Prostate gland (tissue), 2 donors: ENCODE measurements at regions not wholly inside any gene's neighbourhood (a gene's known extent, or its start where the extent isn't known, plus 50 kb on each side); places are given as distances from the start of the nearest gene placed in this dataset.

Experiments used
- CTCF ChIP-seq, 4 experiments: fragments of 200-600 bp in 2 of 4; fragments of 450-650 bp in 2 of 4; sonication (generic) in 2 of 4; IDR thresholded peaks; 1 replicate in 3 of 4; 2 replicates in 1 of 4; pipeline ENCODE4 v1.5.1; 2016 to 2019; ENCODE audit warnings: antibody characterized with exemption in 4 of 4, mild to moderate bottlenecking in 2 of 4, moderate library complexity in 2 of 4
- POLR2A ChIP-seq: fragments of 450-650 bp; IDR thresholded peaks from one replicate; pipeline ENCODE4 v1.6.1; 2016; ENCODE audit warnings: antibody characterized with exemption, mild to moderate bottlenecking

GRCh38 chr1:83006271-83006670 is 992.7 kb downstream of the TTLL7 start:
- TF ChIP-seq POLR2A (no peak), CTCF (IDR thresholded peaks at IDR 0.05) (no peak)
